Spleen (tissue), 7 donors: ENCODE measurements at regions not wholly inside any gene's neighbourhood (a gene's known extent, or its start where the extent isn't known, plus 50 kb on each side); places are given as distances from the start of the nearest gene placed in this dataset.

Experiments
- CTCF ChIP-seq, 11 experiments: fragments of 200-600 bp in 7 of 11; fragments of 450-650 bp in 4 of 11; sonication (generic) in 4 of 11; IDR thresholded peaks in 8 of 11; conservative IDR thresholded peaks in 3 of 11; 1 replicate in 7 of 11; 2 replicates in 4 of 11; pipeline versions ENCODE4 v1.4.0 to v1.8.0; 2016 to 2021; ENCODE audit warnings: antibody characterized with exemption in 11 of 11, inconsistent platforms in 4 of 11, mild to moderate bottlenecking in 1 of 11
- POLR2A ChIP-seq, 3 donors: fragments of 450-650 bp; IDR thresholded peaks; one replicate each; pipeline ENCODE4 v1.5.1; 2017; ENCODE audit warnings: antibody characterized with exemption in 3 of 3, mild to moderate bottlenecking in 1 of 3
- POLR2AphosphoS5 ChIP-seq, 3 donors: sonication (generic); formaldehyde crosslinking; IDR thresholded peaks; one replicate each; pipeline ENCODE4 v1.5.1; 2017; ENCODE audit warnings: antibody characterized with exemption in 3 of 3
- donor health status: DM: no; HTN: no; CAD: no; lungs with moderate emphysema.
- donor health status: DM: no; HTN: no; CAD: no.
- donor health status: DM: no; HTN: no; CAD: no.

GRCh38 chrX:143435916-143436315, 81.4 kb downstream of the SPANXN3 start:
- TF ChIP-seq CTCF (IDR thresholded peaks at IDR 0.05 in 8 of 11, conservative IDR thresholded peaks at IDR 0.05 in 3 of 11) = no peak
- no peak for TF ChIP-seq POLR2A (IDR thresholded peaks at IDR 0.05)
- TF ChIP-seq POLR2AphosphoS5 (IDR thresholded peaks at IDR 0.05) = no peak
